T-helper 2 cell (primary cell): ENCODE measurements at regions not wholly inside any gene's neighbourhood (a gene's known extent, or its start where the extent isn't known, plus 50 kb on each side); places are given as distances from the start of the nearest gene placed in this dataset.
"Not testable (repeated sequence)": the region's sequence is repeated elsewhere in the genome, so short reads cannot be mapped to it uniquely, and the experiment has no call there.

Source experiments
- DNase-seq, 5 experiments: peaks; one replicate each; pipeline versions ENCODE4 v3.0.0 to v3.0.0-alpha.2; 2012 to 2022

GRCh38 chr3:166810741-166811445, 569.2 kb downstream of the ZBBX start:
- DNase-seq: no peak

- no peak for DNase-seq
Measured at GRCh38 chr3:166809520-166809919, 570.6 kb downstream of the ZBBX start.

GRCh38 chr3:166788936-166789335, 591.2 kb downstream of the ZBBX start:
- no peak for DNase-seq

- DNase-seq: no peak
Measured at GRCh38 chr3:166785876-166786275, 594.2 kb downstream of the ZBBX start.

- no peak for DNase-seq
Measured at GRCh38 chr3:166783206-166783605, 596.9 kb downstream of the ZBBX start.

- no peak for DNase-seq
Measured at GRCh38 chr3:166764698-166765318, 615.3 kb downstream of the ZBBX start.

- DNase-seq: no peak
Measured at GRCh38 chr3:166759736-166760513, 620.2 kb downstream of the ZBBX start.

GRCh38 chr3:166752214-166752613, 627.9 kb downstream of the ZBBX start:
- no peak for DNase-seq

- no peak for DNase-seq
Measured at GRCh38 chr3:166743481-166744134, 636.5 kb downstream of the ZBBX start.

GRCh38 chr3:166734734-166735133, 645.4 kb downstream of the ZBBX start:
- no peak for DNase-seq

GRCh38 chr3:166731701-166732100, 648.4 kb downstream of the ZBBX start:
- DNase-seq: no peak

GRCh38 chr3:166721466-166721865, 658.6 kb downstream of the ZBBX start:
- no peak for DNase-seq

GRCh38 chr3:166714206-166714605, 665.9 kb downstream of the ZBBX start:
- DNase-seq: no peak

GRCh38 chr3:166713787-166714186, 666.3 kb downstream of the ZBBX start:
- DNase-seq: no peak

GRCh38 chr3:166706094-166706493, 674.0 kb downstream of the ZBBX start:
- DNase-seq: no peak

- DNase-seq: no peak
Measured at GRCh38 chr3:166697495-166697894, 682.6 kb downstream of the ZBBX start.

GRCh38 chr3:166696103-166696502, 684.0 kb downstream of the ZBBX start:
- no peak for DNase-seq

GRCh38 chr3:166688665-166689064, 691.4 kb downstream of the ZBBX start:
- DNase-seq: no peak

- no peak for DNase-seq
Measured at GRCh38 chr3:166685246-166685645, 694.9 kb downstream of the ZBBX start.

GRCh38 chr3:166684077-166684476, 696.0 kb downstream of the ZBBX start:
- DNase-seq: not testable (repeated sequence)

- no peak for DNase-seq
Measured at GRCh38 chr3:166669781-166670180, 710.3 kb downstream of the ZBBX start.

- no peak for DNase-seq
Measured at GRCh38 chr3:166663194-166663593, 716.9 kb downstream of the ZBBX start.

GRCh38 chr3:166661621-166662020, 718.5 kb downstream of the ZBBX start:
- DNase-seq: no peak
